HG03457 (cell line): ENCODE measurements at regions not wholly inside any gene's neighbourhood (a gene's known extent, or its start where the extent isn't known, plus 50 kb on each side); places are given as distances from the start of the nearest gene placed in this dataset.
"Not testable (repeated sequence)": the region's sequence is repeated elsewhere in the genome, so short reads cannot be mapped to it uniquely, and the experiment has no call there.

Source experiments
- ATAC-seq: cut with Tn5 transposase; IDR thresholded peaks from one replicate; pipeline ENCODE4 v1.9.1; 2021; ENCODE audit warnings: moderate number of reproducible peaks; ENCODE audit not compliant: unreplicated experiment

- ATAC-seq: no peak
Measured at GRCh38 chr6:73984571-73985210, 288.7 kb downstream of the CD109 start.

DNA sequence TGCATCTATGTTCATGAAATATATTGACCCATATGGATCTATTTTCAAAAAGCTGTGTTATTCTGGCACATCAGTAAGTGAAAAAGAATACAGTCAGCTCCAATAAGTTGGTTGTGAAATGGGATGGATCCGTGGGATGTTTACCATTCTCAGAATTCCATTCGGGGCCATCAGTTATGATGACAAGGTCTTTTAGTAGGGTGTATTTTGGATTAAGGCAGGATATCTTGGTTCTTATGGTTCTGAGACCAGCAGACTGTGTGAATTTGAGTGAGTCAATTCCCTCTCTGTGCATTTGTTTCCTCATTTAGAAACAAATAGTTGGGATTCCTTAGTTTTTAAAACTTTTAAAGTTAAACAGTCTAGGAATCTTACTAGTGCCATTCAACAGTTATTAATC lies 287.4 kb downstream of the CD109 start:
- ATAC-seq: no peak

DNA sequence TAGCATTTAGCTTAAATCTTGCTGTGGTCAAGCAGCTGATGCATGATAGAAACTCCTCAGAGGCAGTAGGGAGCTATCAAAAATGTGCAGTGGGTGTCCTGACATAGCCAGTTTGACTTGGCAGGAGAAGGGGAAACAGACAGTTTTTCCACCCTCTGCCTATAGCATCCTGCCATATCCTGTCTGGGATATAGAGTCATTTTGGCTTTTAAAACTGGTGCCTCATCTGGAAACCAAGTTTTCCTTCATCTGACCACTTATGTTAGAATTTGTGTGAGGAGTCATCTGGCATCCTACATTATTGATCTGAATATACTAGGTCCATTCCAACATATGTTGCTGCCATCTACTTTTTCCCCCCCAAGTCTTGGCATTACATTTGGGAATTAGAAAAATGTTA lies 284.1 kb downstream of the CD109 start:
- ATAC-seq: no peak

- no peak for ATAC-seq
Measured at GRCh38 chr6:73978330-73978729, 282.3 kb downstream of the CD109 start.

GRCh38 chr6:73972518-73972917 lies 276.5 kb downstream of the CD109 start:
- not testable (repeated sequence) for ATAC-seq

DNA sequence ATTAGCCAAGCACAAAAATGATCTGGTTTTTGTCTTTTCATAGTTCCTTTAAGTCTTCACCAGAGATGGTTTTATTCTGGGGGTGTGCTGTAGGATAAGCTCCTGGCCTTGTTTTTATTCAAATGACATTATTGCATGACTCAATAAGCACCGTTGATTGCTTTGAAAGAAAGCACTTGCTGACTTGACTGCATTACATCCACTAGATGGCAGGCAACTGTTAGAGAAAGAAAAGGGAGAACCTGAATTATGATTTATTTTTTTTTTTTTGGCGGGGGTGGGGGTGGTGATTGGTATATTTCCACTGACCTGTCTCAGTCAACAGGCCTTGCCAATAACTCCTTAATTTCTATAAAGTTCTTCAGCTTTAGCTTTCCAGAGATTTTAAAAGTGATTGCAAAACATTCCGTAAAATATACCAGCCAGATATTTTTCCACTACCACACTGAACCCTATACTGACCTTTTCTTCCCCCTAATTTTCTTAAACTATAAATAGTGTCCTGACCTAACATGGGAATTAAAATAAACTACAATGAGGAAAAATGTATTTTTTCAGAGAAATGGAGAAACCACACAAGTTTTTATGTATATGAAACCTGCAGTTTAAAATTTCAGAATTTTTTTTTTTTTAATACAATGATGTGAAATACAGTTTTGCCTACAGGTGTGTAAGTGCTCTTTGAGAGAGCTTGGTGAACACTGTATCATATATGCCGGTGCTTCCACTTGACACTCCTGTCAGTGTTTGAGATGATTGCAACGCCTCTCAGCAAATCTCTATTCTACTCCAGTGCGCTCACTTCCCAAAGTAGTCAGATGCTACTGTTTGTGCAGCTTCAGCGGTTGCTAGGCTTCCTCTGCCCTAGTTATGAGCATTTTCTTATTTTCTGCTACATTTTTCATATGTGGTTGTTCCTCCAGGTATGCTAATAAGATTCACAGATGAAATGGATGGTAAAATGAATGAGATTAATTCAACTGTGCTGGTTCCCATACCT lies 274.3 kb downstream of the CD109 start:
- ATAC-seq: no peak

- no peak for ATAC-seq
Measured at GRCh38 chr6:73968221-73968757, 272.3 kb downstream of the CD109 start.

DNA sequence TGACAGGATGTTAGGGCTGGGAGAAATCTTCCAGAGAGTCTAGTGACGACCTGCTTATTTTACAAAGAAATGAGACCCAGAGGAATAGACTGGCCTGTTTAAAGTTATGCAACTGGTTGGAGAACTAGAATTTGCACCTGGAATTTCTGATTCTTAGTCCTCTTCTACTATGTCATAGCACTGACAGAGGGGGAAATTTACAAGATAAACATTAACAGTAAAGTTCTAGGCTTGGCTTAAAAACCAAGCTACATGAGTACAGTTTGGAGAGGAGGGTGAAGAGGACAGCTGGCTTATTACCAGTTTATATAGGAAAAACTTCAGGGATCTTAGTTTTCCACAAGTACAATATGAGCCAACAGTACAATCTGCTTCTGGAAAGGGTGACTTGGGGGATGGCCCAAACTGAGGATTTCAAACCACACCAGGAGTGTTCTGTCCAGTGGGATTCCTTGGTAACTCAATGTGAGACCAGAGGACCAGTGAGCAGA lies 269.6 kb downstream of the CD109 start:
- no peak for ATAC-seq

GRCh38 chr6:73964241-73964854 lies 268.3 kb downstream of the CD109 start:
- ATAC-seq: no peak

- no peak for ATAC-seq
Measured at GRCh38 chr6:73962884-73963283, 266.9 kb downstream of the CD109 start.

DNA sequence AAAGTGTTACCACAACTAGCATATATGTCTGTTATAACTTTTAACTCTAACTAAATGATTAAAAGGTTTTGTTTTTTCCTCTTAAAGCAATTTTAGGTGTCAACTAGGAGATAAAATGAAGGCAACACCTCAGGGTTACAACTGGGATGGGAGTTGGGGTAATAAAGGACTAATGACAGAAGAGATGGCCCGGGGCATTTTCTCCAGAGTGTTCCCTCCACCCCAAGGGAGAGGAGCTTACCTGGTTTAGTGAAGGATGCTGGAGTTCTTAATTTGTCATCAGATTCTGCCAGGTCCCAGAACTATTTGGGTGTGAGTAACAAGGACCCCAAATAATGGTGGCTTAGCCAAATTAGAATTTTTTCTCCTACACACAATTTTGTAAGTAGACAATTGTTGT lies 260.3 kb downstream of the CD109 start:
- ATAC-seq: no peak

- ATAC-seq: no peak
Measured at GRCh38 chr6:73955800-73956199, 259.8 kb downstream of the CD109 start.

DNA sequence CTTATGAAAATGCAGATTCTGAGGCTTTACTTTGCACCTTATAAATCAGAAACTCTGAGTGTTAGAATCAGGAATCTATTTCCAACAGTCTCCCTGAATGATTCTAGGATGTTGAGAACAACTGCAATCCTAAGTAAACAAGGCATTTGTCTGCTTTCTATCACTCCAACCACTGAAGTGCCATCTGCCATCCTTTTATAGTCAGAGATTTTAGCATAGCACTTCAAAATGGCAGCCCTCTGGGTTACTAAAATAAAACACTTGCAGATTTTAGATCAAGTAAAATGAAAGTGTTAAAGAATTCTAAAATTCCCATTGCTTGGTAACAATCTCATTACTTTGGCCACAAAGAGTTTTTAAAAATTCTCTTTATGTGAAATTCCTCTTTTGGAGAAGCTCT lies 258.9 kb downstream of the CD109 start:
- no peak for ATAC-seq

- ATAC-seq: no peak
Measured at GRCh38 chr6:73951183-73951582, 255.2 kb downstream of the CD109 start.

GRCh38 chr6:73943930-73944652 lies 248.1 kb downstream of the CD109 start:
- no peak for ATAC-seq

- no peak for ATAC-seq
Measured at GRCh38 chr6:73943411-73943810, 247.4 kb downstream of the CD109 start.

- no peak for ATAC-seq
Measured at GRCh38 chr6:73942592-73943186, 246.7 kb downstream of the CD109 start.

DNA sequence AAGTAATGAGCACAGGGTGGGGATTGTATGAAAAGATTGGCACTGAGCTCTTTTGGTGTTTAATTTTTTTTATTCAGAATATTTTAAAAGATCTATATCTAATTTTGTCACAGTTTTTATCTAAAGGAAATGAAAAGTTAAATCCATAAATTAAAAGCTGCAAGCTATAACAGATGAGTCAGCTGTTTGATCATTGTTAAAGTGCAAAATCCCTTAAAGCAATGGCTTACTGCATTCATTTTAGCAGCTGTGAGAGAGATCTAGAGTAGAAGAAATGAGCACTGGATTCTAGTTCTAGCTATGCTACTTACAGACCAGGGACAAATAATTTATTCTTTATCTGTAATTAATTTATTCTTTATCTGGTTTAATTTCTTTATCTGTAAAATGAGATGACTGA lies 245.9 kb downstream of the CD109 start:
- ATAC-seq: no peak

GRCh38 chr6:73937805-73938204 lies 241.8 kb downstream of the CD109 start:
- no peak for ATAC-seq

- no peak for ATAC-seq
Measured at GRCh38 chr6:73932866-73933265, 236.9 kb downstream of the CD109 start.
